SK-N-SH (cell line): ENCODE measurements at regions not wholly inside any gene's neighbourhood (a gene's known extent, or its start where the extent isn't known, plus 50 kb on each side); places are given as distances from the start of the nearest gene placed in this dataset.

Experiments
- CTCF ChIA-PET: fragments of 300-600, 350-600 bp; formaldehyde crosslinking; extraction: SDS; loops from one replicate; lab custom pipeline; 2021; lab: Yijun Ruan, JAX
- POLR2A ChIA-PET: fragments of 350-600 bp; sonication (Branson Sonifier 250); formaldehyde crosslinking; extraction: SDS; loops from one replicate; lab custom pipeline; 2020; ENCODE audit warnings: antibody characterized with exemption, inconsistent platforms; lab: Yijun Ruan, JAX
- DNase-seq: peaks from one replicate; pipeline ENCODE4 v3.0.0; 2012
- H2AFZ ChIP-seq: fragments of 200-600 bp; sonication (generic); 2 replicates; pipeline ENCODE4 v1.8.1; 2016; ENCODE audit warnings: antibody characterized with exemption, mild to moderate bottlenecking, low read depth
- H3F3A ChIP-seq: fragments of 200-600 bp; sonication (generic); replicated peaks from 2 replicates; pipeline ENCODE3; 2016; ENCODE audit warnings: antibody characterized with exemption, mild to moderate bottlenecking; ENCODE audit not compliant: insufficient read depth
- H3K27ac ChIP-seq, 2 experiments: fragments of 200-500 bp in 1 of 2; fragments of 200-600 bp in 1 of 2; sonication (Bioruptor generic) in 1 of 2; sonication (generic), shearing (Covaris generic) in 1 of 2; 2 replicates each; pipeline versions ENCODE4 v1.5.1 to v1.6.1; 2014 to 2016; ENCODE audit warnings: low read depth in 2 of 2, inconsistent platforms in 1 of 2, low read length in 1 of 2, mild to moderate bottlenecking in 1 of 2, mixed read lengths in 1 of 2
- H3K27me3 ChIP-seq: fragments of 200-600 bp; sonication (generic), shearing (Covaris generic); 2 replicates; pipeline ENCODE4 v1.6.1; 2016; ENCODE audit warnings: mixed run types; ENCODE audit not compliant: insufficient read depth
- H3K36me3 ChIP-seq, 2 experiments: fragments of 200-500 bp in 1 of 2; fragments of 200-600 bp in 1 of 2; sonication (Bioruptor generic) in 1 of 2; sonication (generic) in 1 of 2; replicated peaks in 1 of 2; 2 replicates each; pipeline versions ENCODE3 to v1.5.1; 2014 to 2016; ENCODE audit warnings: low read length in 1 of 2, mild to moderate bottlenecking in 1 of 2; ENCODE audit not compliant: insufficient read depth in 2 of 2, control insufficient read depth in 1 of 2
- H3K4me1 ChIP-seq, 2 experiments: fragments of 200-500 bp in 1 of 2; fragments of 200-600 bp in 1 of 2; sonication (Bioruptor generic) in 1 of 2; sonication (generic), shearing (Covaris generic) in 1 of 2; 2 replicates each; pipeline versions ENCODE4 v1.5.1 to v1.6.1; 2014 to 2016; ENCODE audit warnings: low read depth in 1 of 2, low read length in 1 of 2, mixed run types in 1 of 2; ENCODE audit not compliant: insufficient read depth in 2 of 2, control insufficient read depth in 1 of 2
- H3K4me2 ChIP-seq: fragments of 200-600 bp; sonication (generic), shearing (Covaris generic); 2 replicates; pipeline ENCODE4 v1.6.1; 2017; ENCODE audit warnings: mixed run types
- H3K4me3 ChIP-seq, 2 experiments: fragments of 200-500 bp in 1 of 2; fragments of 200-600 bp in 1 of 2; sonication (Bioruptor generic) in 1 of 2; sonication (generic), shearing (Covaris generic) in 1 of 2; 2 replicates each; pipeline versions ENCODE4 v1.5.1 to v1.8.1; 2014 to 2016; ENCODE audit warnings: low read depth in 2 of 2, inconsistent platforms in 1 of 2, low read length in 1 of 2, mild to moderate bottlenecking in 1 of 2, mixed read lengths in 1 of 2, moderate library complexity in 1 of 2
- H3K79me2 ChIP-seq: fragments of 200-600 bp; sonication (generic); 2 replicates; pipeline ENCODE4 v1.8.1; 2017; ENCODE audit warnings: mild to moderate bottlenecking; ENCODE audit not compliant: insufficient read depth
- H3K9ac ChIP-seq: fragments of 200-600 bp; sonication (generic); 2 replicates; pipeline ENCODE4 v1.6.1; 2017; ENCODE audit warnings: mixed run types
- H3K9me2 ChIP-seq: fragments of 200-600 bp; sonication (generic); 2 replicates; pipeline ENCODE4 v1.6.1; 2017; ENCODE audit warnings: mixed run types
- H3K9me3 ChIP-seq: fragments of 200-600 bp; sonication (generic); 2 replicates; pipeline ENCODE4 v1.6.1; 2017; ENCODE audit warnings: mixed run types, mild to moderate bottlenecking, moderate library complexity
- H4K20me1 ChIP-seq: fragments of 200-600 bp; sonication (generic); 2 replicates; pipeline ENCODE4 v1.6.1; 2017; ENCODE audit warnings: mild to moderate bottlenecking, mixed run types; ENCODE audit not compliant: insufficient read depth
- EP300 ChIP-seq, 2 experiments: IDR thresholded peaks; 2 replicates each; pipeline versions ENCODE4 v1.4.0 to v1.6.1; 2012; ENCODE audit warnings: borderline replicate concordance in 1 of 2, low read depth in 1 of 2, low read length in 1 of 2
- EZH2phosphoT487 ChIP-seq: fragments of 200-600 bp; sonication (generic); IDR thresholded peaks from 2 replicates; pipeline ENCODE4 v1.6.1; 2017; ENCODE audit warnings: low read depth, mixed run types, mild to moderate bottlenecking, antibody characterized with exemption, moderate library complexity, borderline replicate concordance
- FOXJ3 ChIP-seq: sonication (generic); formaldehyde crosslinking; IDR thresholded peaks from 2 replicates; pipeline ENCODE4 v1.5.1; 2020; ENCODE audit warnings: mild to moderate bottlenecking, missing genetic modification reagents
- FOXM1 ChIP-seq: IDR thresholded peaks from 2 replicates; pipeline ENCODE4 v1.4.0; 2012; ENCODE audit warnings: low read depth, mild to moderate bottlenecking
- GABPA ChIP-seq: IDR thresholded peaks from 2 replicates; pipeline ENCODE4 v1.4.0; 2012; ENCODE audit warnings: low read depth, mild to moderate bottlenecking
- GATA2 ChIP-seq: sonication (generic); formaldehyde crosslinking; IDR thresholded peaks from 2 replicates; pipeline ENCODE4 v1.5.0; 2020; ENCODE audit warnings: mild to moderate bottlenecking, missing genetic modification reagents
- IRF3 ChIP-seq: fragments of 150-350 bp; IDR thresholded peaks from 2 replicates; pipeline ENCODE4 v1.6.1; 2016; ENCODE audit warnings: mild to moderate bottlenecking, low read depth, low read length
- MEF2A ChIP-seq: IDR thresholded peaks from 2 replicates; pipeline ENCODE4 v1.4.0; 2012; ENCODE audit warnings: low read depth, borderline replicate concordance
- NRF1 ChIP-seq: IDR thresholded peaks from 2 replicates; pipeline ENCODE4 v1.6.1; 2012; ENCODE audit warnings: low read depth, mild to moderate bottlenecking, low read length
- POLR2AphosphoS5 ChIP-seq: IDR thresholded peaks from 2 replicates; pipeline ENCODE4 v1.6.1; 2012; ENCODE audit warnings: low read depth, low read length
- RAD21 ChIP-seq: IDR thresholded peaks from 2 replicates; pipeline ENCODE4 v1.6.1; 2012; ENCODE audit warnings: mild to moderate bottlenecking, low read length
- RCOR1 ChIP-seq: fragments of 150-350 bp; IDR thresholded peaks from 2 replicates; pipeline ENCODE4 v1.6.1; 2017; ENCODE audit warnings: antibody characterized with exemption, low read length
- SIN3A ChIP-seq: IDR thresholded peaks from 2 replicates; pipeline ENCODE4 v1.6.1; 2012; ENCODE audit warnings: low read depth, mild to moderate bottlenecking, low read length, moderate library complexity, borderline replicate concordance
- TAF1 ChIP-seq: IDR thresholded peaks from 2 replicates; pipeline ENCODE4 v1.6.1; 2012; ENCODE audit warnings: low read depth, mild to moderate bottlenecking, low read length, moderate library complexity, borderline replicate concordance
- TCF12 ChIP-seq: IDR thresholded peaks from 2 replicates; pipeline ENCODE4 v1.4.0; 2012
- WGBS: methylation state at CpG from one replicate; pipeline ENCODE4 v1.1.6; 2017; ENCODE audit warnings: low lambda C conversion rate; 5-methylcytosine and 5-hydroxymethylcytosine counted together
- TF ChIP-seq, protein P1 (sequence below): IDR thresholded peaks from 2 replicates; pipeline ENCODE4 v1.4.0; 2012; ENCODE audit warnings: low read depth
- TF ChIP-seq, protein P2 (sequence below): fragments of 200-600 bp; sonication (generic); IDR thresholded peaks from 2 replicates; pipeline ENCODE4 v1.6.1; 2017; ENCODE audit warnings: antibody characterized with exemption, mild to moderate bottlenecking, moderate library complexity
- TF ChIP-seq, protein P3 (sequence below): IDR thresholded peaks from 2 replicates; pipeline ENCODE4 v1.6.1; 2012; ENCODE audit warnings: mild to moderate bottlenecking, low read depth, low read length, moderate library complexity

DNA sequence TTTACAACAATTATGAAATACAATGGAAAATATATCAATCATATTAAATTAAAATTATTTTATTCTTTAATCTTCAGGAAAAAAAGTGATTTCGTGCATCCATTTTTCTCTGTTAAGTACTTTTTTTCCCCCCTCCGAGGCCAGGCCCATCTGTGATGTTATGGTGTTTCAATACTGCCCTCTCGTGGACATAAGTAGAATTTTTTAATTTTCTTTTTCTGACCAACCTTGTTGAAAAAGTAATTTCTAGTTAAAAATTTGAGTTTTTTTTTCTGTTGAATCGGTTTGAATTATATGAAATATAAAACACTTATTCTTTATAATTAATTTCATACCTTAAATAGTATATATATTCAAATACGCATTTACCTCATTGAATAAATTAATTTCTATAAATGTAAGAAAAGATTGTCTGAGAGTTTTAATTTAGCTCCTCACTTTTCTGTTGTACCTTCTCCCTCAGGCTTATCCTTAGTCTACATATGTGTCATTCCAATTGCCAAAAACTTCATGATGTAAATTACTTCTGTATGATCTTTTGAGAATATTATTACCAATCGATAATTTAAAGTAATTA is 175.8 kb upstream of the TECRL start:
- WGBS, result 14% methylated on average over 6 of the region's 6 CpGs
- no peaks in the 10 kb centered on the region for H3K36me3 ChIP-seq
- no peaks in the 10 kb centered on the region for H3K9me3 ChIP-seq
- ChIA-PET POLR2A (no interaction called here), CTCF (interaction anchor here (0.6 to 1.4 kb wide), 5 partner anchors 8 to 46 kb away, joined by 3 to 4 read pairs (median 3); no protein-coding TSS in a partner anchor)
- H3K27ac ChIP-seq, result no peak overlapping the region
- peak; percentile 10 for DNase-seq
- no peaks in the 10 kb centered on the region for H4K20me1 ChIP-seq
- no peak overlapping the region for H2AFZ ChIP-seq
- TF ChIP-seq POLR2AphosphoS5 (no peak), RAD21 (peak; percentile 59), RCOR1 (no peak)
- TF ChIP-seq, protein P1, sequence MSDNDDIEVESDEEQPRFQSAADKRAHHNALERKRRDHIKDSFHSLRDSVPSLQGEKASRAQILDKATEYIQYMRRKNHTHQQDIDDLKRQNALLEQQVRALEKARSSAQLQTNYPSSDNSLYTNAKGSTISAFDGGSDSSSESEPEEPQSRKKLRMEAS, result no peak
- TF ChIP-seq, protein P2, sequence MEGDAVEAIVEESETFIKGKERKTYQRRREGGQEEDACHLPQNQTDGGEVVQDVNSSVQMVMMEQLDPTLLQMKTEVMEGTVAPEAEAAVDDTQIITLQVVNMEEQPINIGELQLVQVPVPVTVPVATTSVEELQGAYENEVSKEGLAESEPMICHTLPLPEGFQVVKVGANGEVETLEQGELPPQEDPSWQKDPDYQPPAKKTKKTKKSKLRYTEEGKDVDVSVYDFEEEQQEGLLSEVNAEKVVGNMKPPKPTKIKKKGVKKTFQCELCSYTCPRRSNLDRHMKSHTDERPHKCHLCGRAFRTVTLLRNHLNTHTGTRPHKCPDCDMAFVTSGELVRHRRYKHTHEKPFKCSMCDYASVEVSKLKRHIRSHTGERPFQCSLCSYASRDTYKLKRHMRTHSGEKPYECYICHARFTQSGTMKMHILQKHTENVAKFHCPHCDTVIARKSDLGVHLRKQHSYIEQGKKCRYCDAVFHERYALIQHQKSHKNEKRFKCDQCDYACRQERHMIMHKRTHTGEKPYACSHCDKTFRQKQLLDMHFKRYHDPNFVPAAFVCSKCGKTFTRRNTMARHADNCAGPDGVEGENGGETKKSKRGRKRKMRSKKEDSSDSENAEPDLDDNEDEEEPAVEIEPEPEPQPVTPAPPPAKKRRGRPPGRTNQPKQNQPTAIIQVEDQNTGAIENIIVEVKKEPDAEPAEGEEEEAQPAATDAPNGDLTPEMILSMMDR, result peak; percentile 65
- no peak overlapping the region for H3K4me2 ChIP-seq
- H3K4me3 ChIP-seq, result no peak overlapping the region
- H3K27me3 ChIP-seq, result no peaks in the 10 kb centered on the region
- H3K9me2 ChIP-seq, result no peaks in the 10 kb centered on the region
- H3K4me1 ChIP-seq, result no peaks in the 10 kb centered on the region
- no peak overlapping the region for H3K9ac ChIP-seq
- H3F3A ChIP-seq, result no peaks in the 10 kb centered on the region
- H3K79me2 ChIP-seq, result no peaks in the 10 kb centered on the region

DNA sequence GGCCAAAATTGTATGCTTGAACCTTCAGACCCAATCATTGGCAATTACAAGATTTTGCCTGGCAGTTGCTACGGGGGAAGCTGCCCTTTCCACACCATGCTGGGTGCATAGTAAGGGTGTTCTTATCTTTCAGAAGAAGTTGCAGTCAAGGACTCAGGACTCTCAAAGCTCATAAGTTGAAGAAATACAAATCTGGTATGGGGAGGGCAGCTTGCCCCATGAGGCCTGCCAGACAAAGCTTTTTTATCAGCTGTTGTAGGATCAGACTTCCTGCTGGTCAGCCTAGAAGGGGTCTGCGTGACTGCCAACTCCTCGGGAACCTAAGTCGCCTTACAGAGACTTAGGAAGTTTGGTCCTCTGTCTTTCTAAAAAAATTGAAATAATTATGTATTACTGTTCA is 174.9 kb upstream of the TECRL start:
- no peaks in the 10 kb centered on the region for H3K9me3 ChIP-seq
- ChIA-PET CTCF (interaction anchor here (0.7 to 1.4 kb wide), 8 partner anchors 9 to 48 kb away, joined by 3 to 5 read pairs (median 3); no protein-coding TSS in a partner anchor), POLR2A (no interaction called here)
- TF ChIP-seq MEF2A, result no peak
- TF ChIP-seq FOXM1, result no peak
- TF ChIP-seq TAF1, result no peak
- TF ChIP-seq, protein P3, sequence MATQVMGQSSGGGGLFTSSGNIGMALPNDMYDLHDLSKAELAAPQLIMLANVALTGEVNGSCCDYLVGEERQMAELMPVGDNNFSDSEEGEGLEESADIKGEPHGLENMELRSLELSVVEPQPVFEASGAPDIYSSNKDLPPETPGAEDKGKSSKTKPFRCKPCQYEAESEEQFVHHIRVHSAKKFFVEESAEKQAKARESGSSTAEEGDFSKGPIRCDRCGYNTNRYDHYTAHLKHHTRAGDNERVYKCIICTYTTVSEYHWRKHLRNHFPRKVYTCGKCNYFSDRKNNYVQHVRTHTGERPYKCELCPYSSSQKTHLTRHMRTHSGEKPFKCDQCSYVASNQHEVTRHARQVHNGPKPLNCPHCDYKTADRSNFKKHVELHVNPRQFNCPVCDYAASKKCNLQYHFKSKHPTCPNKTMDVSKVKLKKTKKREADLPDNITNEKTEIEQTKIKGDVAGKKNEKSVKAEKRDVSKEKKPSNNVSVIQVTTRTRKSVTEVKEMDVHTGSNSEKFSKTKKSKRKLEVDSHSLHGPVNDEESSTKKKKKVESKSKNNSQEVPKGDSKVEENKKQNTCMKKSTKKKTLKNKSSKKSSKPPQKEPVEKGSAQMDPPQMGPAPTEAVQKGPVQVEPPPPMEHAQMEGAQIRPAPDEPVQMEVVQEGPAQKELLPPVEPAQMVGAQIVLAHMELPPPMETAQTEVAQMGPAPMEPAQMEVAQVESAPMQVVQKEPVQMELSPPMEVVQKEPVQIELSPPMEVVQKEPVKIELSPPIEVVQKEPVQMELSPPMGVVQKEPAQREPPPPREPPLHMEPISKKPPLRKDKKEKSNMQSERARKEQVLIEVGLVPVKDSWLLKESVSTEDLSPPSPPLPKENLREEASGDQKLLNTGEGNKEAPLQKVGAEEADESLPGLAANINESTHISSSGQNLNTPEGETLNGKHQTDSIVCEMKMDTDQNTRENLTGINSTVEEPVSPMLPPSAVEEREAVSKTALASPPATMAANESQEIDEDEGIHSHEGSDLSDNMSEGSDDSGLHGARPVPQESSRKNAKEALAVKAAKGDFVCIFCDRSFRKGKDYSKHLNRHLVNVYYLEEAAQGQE, result no peak
- TF ChIP-seq GATA2 (CRISPR knock-in tag), result no peak
- TF ChIP-seq RCOR1, result no peak
- TF ChIP-seq, protein P1, result no peak
- no peak for TF ChIP-seq GABPA
- TF ChIP-seq EZH2phosphoT487, result no peak
- no peak for TF ChIP-seq SIN3A
- TF ChIP-seq RAD21, result no peak
- TF ChIP-seq TCF12, result no peak
- TF ChIP-seq EP300 (IDR thresholded peaks at IDR 0.05; ENCODE audit: borderline replicate concordance in 1 of 2, low read depth in 1 of 2, low read length in 1 of 2), result no peak
- TF ChIP-seq NRF1, result no peak
- no peak for TF ChIP-seq IRF3
- TF ChIP-seq FOXJ3 (CRISPR knock-in tag), result no peak

More for the DNA sequence above, 174.9 kb upstream of the TECRL start:
- Histone ChIP-seq H3K36me3 (no peaks in the 10 kb centered on the region), H3K27me3 (no peaks in the 10 kb centered on the region), H3K4me3 (no peak overlapping the region), H3K27ac (no peak overlapping the region), H3F3A (no peaks in the 10 kb centered on the region), H2AFZ (no peak overlapping the region), H3K4me1 (no peaks in the 10 kb centered on the region), H3K9ac (no peak overlapping the region), H3K4me2 (no peak overlapping the region), H3K9me2 (no peaks in the 10 kb centered on the region), H3K79me2 (no peaks in the 10 kb centered on the region), H4K20me1 (no peaks in the 10 kb centered on the region)
- 75% methylated on average over 4 of the region's 4 CpGs for WGBS
- DNase-seq, result no peak
